ENCODE measurements at regions not wholly inside any gene's neighbourhood (a gene's known extent, or its start where the extent isn't known, plus 50 kb on each side); places are given as distances from the start of the nearest gene placed in this dataset.

DNA sequence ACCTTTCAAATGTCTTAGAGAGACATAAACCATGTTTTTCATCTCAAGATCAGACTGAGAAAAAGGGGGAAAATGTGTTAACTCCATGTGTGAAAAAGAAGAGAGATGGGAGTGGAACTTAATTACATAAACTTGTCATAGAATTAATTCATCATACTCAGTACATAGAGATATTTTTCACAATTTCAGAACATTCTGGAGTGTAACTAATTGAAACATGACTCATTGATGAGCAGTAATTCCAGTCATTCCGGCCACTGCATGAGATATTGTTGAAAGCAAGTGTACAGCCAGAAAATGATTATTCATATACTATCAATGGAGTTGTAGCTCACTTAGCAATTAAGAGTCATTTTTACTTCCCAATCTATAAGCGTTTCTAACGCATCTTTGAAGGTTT lies 739.3 kb downstream of the LTN1 start:
- H3K36me3 Mint-ChIP-seq (ENCODE audit: low read depth): no peaks in the 10 kb centered on the region
- H3K27me3 Mint-ChIP-seq (ENCODE audit: low read depth, poor library complexity): no peaks in the 10 kb centered on the region
- H3K9me3 Mint-ChIP-seq: no peaks in the 10 kb centered on the region
- no peak overlapping the region for H3K4me3 Mint-ChIP-seq
- DNase-seq: no peak
- no peak overlapping the region for H3K27ac Mint-ChIP-seq
- no peaks in the 10 kb centered on the region for H3K4me1 Mint-ChIP-seq
- TF ChIP-seq, protein P1, sequence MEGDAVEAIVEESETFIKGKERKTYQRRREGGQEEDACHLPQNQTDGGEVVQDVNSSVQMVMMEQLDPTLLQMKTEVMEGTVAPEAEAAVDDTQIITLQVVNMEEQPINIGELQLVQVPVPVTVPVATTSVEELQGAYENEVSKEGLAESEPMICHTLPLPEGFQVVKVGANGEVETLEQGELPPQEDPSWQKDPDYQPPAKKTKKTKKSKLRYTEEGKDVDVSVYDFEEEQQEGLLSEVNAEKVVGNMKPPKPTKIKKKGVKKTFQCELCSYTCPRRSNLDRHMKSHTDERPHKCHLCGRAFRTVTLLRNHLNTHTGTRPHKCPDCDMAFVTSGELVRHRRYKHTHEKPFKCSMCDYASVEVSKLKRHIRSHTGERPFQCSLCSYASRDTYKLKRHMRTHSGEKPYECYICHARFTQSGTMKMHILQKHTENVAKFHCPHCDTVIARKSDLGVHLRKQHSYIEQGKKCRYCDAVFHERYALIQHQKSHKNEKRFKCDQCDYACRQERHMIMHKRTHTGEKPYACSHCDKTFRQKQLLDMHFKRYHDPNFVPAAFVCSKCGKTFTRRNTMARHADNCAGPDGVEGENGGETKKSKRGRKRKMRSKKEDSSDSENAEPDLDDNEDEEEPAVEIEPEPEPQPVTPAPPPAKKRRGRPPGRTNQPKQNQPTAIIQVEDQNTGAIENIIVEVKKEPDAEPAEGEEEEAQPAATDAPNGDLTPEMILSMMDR (IDR thresholded peaks at IDR 0.05): no peak

DNA sequence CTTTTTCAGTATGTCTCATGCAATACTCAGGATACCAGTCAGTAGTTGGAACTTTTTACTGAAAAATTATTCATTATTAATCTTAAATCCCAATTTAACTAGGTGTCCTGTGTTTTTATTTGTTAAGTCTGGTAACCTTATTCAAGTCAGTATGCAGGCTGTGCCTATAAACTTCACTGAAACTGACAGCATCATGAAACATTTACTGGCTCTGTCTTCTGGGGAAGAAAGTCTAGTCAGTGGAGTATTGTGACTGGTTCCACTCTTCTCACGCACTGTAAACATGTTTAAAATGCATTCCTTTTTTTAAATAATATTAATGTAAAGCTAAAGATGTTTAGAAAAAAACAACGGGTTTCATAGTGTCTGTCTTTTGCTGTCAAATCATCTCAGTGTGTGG lies 739.7 kb downstream of the LTN1 start:
- H3K27me3 Mint-ChIP-seq (ENCODE audit: low read depth, poor library complexity): no peaks in the 10 kb centered on the region
- H3K4me1 Mint-ChIP-seq: no peaks in the 10 kb centered on the region
- no peak overlapping the region for H3K27ac Mint-ChIP-seq
- no peak for DNase-seq
- no peak overlapping the region for H3K4me3 Mint-ChIP-seq
- H3K9me3 Mint-ChIP-seq: no peaks in the 10 kb centered on the region
- H3K36me3 Mint-ChIP-seq (ENCODE audit: low read depth): no peaks in the 10 kb centered on the region
- TF ChIP-seq, protein P1 (IDR thresholded peaks at IDR 0.05): no peak

DNA sequence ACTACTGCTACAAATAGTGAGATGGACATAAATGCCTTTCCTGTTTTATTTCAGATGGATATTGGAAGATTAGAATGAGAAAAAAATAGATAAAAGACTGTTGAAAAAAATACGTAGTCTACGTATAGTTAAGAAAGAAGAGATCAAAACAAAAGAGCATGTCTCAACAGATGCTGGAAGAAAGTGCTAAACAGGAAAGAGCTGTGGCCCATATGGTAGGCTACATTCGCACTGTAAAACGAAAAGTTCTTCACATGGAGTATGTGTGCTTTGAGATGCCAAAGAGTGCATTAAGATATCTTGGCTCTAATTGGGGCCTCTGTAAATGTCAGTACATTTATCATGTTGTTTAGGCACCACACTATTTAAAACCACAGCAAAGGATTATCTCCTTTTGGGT lies 741.7 kb downstream of the LTN1 start:
- Mint-ChIP-seq H3K4me1 (no peaks in the 10 kb centered on the region), H3K27ac (no peak overlapping the region), H3K4me3 (no peak overlapping the region), H3K9me3 (no peaks in the 10 kb centered on the region), H3K36me3 (ENCODE audit: low read depth) (no peaks in the 10 kb centered on the region), H3K27me3 (ENCODE audit: low read depth, poor library complexity) (no peaks in the 10 kb centered on the region)
- no peak for DNase-seq
- TF ChIP-seq, protein P1 (IDR thresholded peaks at IDR 0.05): no peak

DNA sequence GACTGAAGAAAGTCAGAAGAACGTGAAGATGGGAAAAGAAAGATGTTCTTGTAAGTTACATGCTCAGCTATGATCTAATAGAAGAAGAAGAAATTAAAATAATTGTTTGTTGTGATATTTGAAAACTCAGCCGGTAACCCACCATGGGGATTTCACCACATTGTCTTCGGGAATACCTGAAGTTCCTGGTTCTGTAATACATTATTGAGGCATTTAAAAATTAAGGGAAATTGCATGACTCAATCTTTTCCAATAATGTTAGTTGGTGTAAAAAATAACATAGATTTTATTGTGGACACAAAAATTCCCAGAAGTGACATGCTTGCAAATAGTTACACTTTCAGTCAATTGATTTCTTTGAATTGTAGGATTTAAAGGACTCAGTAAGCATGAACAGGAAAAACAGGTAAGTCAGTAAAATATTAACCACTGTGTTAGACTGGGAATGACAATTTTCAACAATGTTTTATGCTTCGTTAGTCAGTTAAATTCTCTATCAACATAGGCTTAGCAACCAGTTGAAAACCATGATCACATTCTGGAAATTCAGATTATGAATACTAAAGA lies 745.1 kb downstream of the LTN1 start:
- DNase-seq: no peak
- no peaks in the 10 kb centered on the region for H3K36me3 Mint-ChIP-seq (ENCODE audit: low read depth)
- H3K9me3 Mint-ChIP-seq: no peaks in the 10 kb centered on the region
- no peak overlapping the region for H3K27ac Mint-ChIP-seq
- no peaks in the 10 kb centered on the region for H3K4me1 Mint-ChIP-seq
- TF ChIP-seq, protein P1 (IDR thresholded peaks at IDR 0.05): no peak
- no peaks in the 10 kb centered on the region for H3K27me3 Mint-ChIP-seq (ENCODE audit: low read depth, poor library complexity)
- H3K4me3 Mint-ChIP-seq: no peak overlapping the region

DNA sequence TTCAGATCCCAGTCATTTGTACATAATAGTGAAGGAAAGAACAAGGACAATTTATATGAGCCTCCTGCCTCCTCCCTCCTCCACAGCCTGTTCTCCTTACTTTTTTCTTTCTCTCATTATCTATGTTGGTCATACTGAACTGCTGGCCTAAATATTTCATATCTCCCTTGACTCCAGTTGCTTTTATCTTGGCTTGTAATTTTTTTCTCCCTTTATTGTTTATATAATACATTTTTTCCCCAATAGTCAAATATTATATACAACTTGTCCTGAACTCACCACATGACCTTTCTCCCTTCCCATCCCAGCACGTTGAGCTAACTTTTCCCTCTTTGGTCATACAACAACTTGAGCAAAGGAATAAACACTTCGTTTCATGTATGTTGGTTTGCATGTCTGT lies 752.1 kb downstream of the LTN1 start:
- Mint-ChIP-seq H3K27me3 (ENCODE audit: low read depth, poor library complexity) (no peaks in the 10 kb centered on the region), H3K27ac (no peak overlapping the region), H3K4me1 (no peaks in the 10 kb centered on the region), H3K36me3 (ENCODE audit: low read depth) (no peaks in the 10 kb centered on the region), H3K4me3 (no peak overlapping the region), H3K9me3 (no peaks in the 10 kb centered on the region)
- TF ChIP-seq, protein P1 (IDR thresholded peaks at IDR 0.05): no peak
- DNase-seq: no peak

DNA sequence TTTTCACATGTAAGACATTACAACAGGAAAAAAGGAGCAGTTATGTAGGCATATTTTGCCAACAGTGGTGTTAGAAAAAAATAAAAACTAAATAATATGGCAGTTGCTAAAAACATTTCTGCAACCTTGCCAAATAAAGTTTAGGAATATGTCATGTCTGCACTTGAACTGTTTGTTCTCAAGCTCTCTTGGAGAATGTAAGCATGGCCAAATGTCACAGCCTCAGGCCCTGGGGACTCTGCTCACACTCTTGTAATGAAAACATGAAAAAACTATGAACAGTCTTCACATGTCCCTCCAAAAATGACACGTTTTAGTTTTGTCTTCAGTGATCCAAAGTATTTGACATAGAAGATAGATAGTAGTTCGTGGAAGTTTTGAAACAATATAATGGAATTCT lies 753.3 kb downstream of the LTN1 start:
- Mint-ChIP-seq H3K4me1 (no peaks in the 10 kb centered on the region), H3K9me3 (no peaks in the 10 kb centered on the region), H3K36me3 (ENCODE audit: low read depth) (no peaks in the 10 kb centered on the region), H3K27ac (no peak overlapping the region), H3K27me3 (ENCODE audit: low read depth, poor library complexity) (no peaks in the 10 kb centered on the region), H3K4me3 (no peak overlapping the region)
- no peak for DNase-seq
- TF ChIP-seq, protein P1 (IDR thresholded peaks at IDR 0.05): no peak

All from nephron progenitor cell (in vitro differentiated cells).